Astrocyte of the cerebellum (primary cell): ENCODE measurements at regions not wholly inside any gene's neighbourhood (a gene's known extent, or its start where the extent isn't known, plus 50 kb on each side); places are given as distances from the start of the nearest gene placed in this dataset.
A peak's percentile ranks its signal among the peaks of the same experiment; 100 is the strongest.

Experiments used
- DNase-seq: peaks from one replicate; pipeline ENCODE4 v3.0.0-alpha.2; 2011; ENCODE audit warnings: low read depth
- H3K4me3 ChIP-seq: 2 replicates; pipeline ENCODE4 v1.5.1; 2011; ENCODE audit warnings: mild to moderate bottlenecking, low read depth, low read length, moderate library complexity
- CTCF ChIP-seq: IDR thresholded peaks from 2 replicates; pipeline ENCODE4 v1.5.1; 2012; ENCODE audit warnings: low read length, low read depth, moderate library complexity, mild to moderate bottlenecking; ENCODE audit errors: missing control alignments
- in situ Hi-C: cut with HindIII; loops from 2 replicates; pipeline ENCODE4 v1.10.0; 2017; ENCODE audit warnings: low sequenced_read_pairs

- in situ Hi-C loops, result no loop called here
- no peak for DNase-seq
- H3K4me3 ChIP-seq, result no peak overlapping the region
- TF ChIP-seq CTCF, result peak; percentile 29
These were observed 683.0 kb downstream of the TBL1XR1 start for GRCh38 chr3:176514297-176514696.

- in situ Hi-C loops, result no loop called here
- H3K4me3 ChIP-seq, result no peak overlapping the region
- no peak for TF ChIP-seq CTCF
- DNase-seq, result no peak
These were observed 683.7 kb downstream of the TBL1XR1 start for GRCh38 chr3:176513604-176514003.

GRCh38 chr3:176512037-176512436 lies 685.2 kb downstream of the TBL1XR1 start:
- no peak overlapping the region for H3K4me3 ChIP-seq
- in situ Hi-C loops, result no loop called here
- no peak for DNase-seq
- no peak for TF ChIP-seq CTCF

- TF ChIP-seq CTCF, result no peak
These were observed 687.2 kb downstream of the TBL1XR1 start for GRCh38 chr3:176510097-176510496.

GRCh38 chr3:176505878-176506621 lies 691.2 kb downstream of the TBL1XR1 start:
- H3K4me3 ChIP-seq, result no peak overlapping the region
- DNase-seq, result no peak
- no peak for TF ChIP-seq CTCF
- in situ Hi-C loops, result no loop called here

More at GRCh38 chr3:176510097-176510496, 687.2 kb downstream of the TBL1XR1 start:
- no peak overlapping the region for H3K4me3 ChIP-seq
- in situ Hi-C loops, result no loop called here
- no peak for DNase-seq

GRCh38 chr3:176491084-176491483 lies 706.2 kb downstream of the TBL1XR1 start:
- no peak for TF ChIP-seq CTCF
- in situ Hi-C loops, result no loop called here
- DNase-seq, result no peak
- H3K4me3 ChIP-seq, result no peak overlapping the region
